HG03565 (cell line): ENCODE measurements at regions not wholly inside any gene's neighbourhood (a gene's known extent, or its start where the extent isn't known, plus 50 kb on each side); places are given as distances from the start of the nearest gene placed in this dataset.

ENCODE experiments used
- ATAC-seq: cut with Tn5 transposase; IDR thresholded peaks from one replicate; pipeline ENCODE4 v1.9.1; 2021; ENCODE audit warnings: mild to moderate bottlenecking, moderate library complexity; ENCODE audit not compliant: unreplicated experiment

DNA sequence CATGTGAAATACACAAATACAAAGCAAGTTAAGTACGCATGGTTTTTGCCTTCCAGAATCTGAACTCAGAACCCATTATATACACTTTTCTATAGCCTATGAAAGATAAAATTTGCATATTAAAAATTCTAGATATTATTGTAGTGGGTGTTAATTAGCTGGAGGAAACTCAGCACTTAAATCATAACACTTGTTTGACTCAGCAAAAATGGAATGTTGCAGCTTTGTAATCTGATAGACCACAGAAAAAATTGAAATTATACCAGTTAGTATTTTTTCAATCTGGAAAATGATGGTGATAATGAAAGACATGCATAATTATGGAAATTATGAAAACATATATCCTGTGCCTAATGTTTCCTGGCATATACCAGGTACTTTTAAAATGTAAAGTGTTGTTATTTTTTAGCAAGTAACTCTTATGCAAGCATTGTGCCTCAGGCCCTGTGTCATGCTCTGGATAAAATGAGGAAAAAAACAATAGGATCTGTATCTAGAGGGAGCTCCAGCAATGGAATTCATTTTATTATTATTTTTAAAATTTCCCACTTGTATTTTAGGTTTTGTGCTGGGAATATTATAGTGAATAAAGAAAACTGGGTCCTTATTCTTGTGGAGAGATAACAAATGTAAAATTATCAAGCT, 490.4 kb upstream of the SEMA3A start:
- no peak for ATAC-seq

- no peak for ATAC-seq
Measured at GRCh38 chr7:84682543-84682942, 488.0 kb upstream of the SEMA3A start.

- no peak for ATAC-seq
Measured at GRCh38 chr7:84678841-84679240, 484.3 kb upstream of the SEMA3A start.

GRCh38 chr7:84677117-84677732, 482.6 kb upstream of the SEMA3A start:
- no peak for ATAC-seq

- no peak for ATAC-seq
Measured at GRCh38 chr7:84675633-84676034, 481.0 kb upstream of the SEMA3A start.

GRCh38 chr7:84674236-84674913, 479.8 kb upstream of the SEMA3A start:
- ATAC-seq, result no peak

DNA sequence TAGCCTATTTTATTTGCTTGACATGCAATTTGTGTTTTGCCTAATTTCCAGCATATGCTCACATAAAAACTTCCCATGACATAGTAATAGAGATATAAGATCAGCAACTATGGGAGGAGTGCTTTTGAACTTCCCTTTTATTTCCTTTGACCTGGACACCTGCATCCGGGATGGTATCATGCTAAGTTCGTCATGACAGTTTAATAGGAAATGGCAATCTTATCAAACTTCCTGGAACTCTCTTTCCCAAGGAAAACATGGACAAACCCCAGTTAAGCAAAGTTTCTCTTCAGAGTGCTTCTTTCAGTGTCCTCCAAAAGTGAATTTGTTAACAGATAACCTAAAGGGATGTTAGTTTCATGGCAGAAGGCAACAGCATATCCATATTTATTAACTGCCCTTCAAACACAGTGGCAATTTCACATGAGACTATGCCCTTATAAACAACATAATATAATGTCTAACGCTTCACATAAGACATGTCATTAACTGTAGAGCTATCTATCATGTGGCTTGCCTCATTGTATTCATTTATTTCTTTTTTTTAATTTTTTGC, 474.7 kb upstream of the SEMA3A start:
- ATAC-seq, result no peak

DNA sequence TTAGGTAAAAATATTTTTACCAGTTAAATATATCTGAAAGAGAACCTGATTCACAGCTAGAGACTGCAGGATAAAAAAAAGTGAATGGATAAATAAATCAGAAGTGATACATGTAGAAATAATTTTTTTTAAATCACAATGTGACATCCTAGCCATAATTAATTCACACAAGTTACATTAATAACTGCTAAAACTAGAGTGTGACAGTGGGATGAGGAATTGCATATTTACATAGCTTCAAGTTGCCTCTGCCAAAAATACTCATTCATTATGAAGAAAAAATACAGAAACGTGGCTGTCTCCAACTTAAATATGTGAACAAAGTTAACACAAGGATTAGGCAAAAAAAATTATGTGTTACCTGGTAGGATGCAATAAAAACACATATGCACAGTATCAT, 473.5 kb upstream of the SEMA3A start:
- no peak for ATAC-seq

DNA sequence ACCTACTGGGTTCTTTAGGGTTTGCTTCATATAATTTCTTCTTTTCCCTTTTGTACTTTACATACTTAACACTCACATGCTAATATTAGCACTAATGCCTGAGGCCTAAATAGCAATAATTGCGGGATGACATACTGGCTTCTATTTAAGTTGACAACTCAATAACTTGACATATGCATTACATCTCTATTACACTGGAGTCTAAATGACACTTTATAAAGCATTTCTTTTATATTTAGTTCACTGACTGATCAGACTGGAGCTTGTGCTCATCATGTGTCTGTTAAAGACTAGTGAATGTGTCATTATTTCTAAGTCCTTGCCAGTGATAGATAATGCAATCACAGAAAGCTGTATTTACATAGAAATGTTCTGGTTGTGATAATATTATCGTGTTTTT, 472.1 kb upstream of the SEMA3A start:
- no peak for ATAC-seq

DNA sequence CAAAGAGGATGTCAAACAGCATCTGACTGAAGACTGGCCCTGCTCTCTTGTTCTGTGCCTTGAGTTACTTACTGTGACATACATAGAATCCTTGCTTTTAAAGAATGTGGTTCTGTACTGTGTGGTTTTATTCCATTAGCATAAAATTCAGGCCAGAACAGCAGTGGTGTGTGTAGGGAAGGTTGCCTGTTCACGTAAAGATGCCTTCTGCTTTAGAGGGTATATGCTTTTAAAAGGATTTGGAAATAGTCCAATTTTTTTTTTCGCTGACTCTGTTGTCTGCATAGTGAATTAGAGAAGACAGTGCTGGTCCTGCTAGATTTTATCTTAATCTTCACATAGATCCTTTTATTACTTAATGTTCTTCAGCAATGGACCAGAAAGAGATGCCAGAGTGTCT, 470.8 kb upstream of the SEMA3A start:
- no peak for ATAC-seq

DNA sequence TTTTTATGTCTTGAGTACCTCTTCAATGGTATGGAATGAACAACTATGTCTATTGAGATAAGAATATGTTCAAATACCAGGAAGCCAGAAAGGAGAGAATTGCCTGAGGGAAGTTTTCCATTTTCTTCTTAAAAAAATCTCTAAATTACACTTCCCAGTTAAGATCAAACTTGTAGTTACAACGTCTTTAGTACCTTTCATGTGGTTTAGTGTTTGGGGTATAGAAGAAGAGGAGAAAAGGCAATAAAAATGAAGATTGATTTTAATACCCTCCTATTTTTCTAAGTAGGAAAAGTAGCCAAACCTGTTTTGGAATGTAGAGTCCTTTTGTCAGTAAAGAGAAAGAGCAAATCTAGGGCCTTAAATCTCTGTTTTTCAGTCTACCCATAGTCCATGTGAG, 470.0 kb upstream of the SEMA3A start:
- ATAC-seq, result no peak

GRCh38 chr7:84663224-84663623, 468.6 kb upstream of the SEMA3A start:
- no peak for ATAC-seq

GRCh38 chr7:84658286-84658685, 463.7 kb upstream of the SEMA3A start:
- no peak for ATAC-seq

GRCh38 chr7:84654273-84654672, 459.7 kb upstream of the SEMA3A start:
- ATAC-seq, result no peak

- no peak for ATAC-seq
Measured at GRCh38 chr7:84651876-84652275, 457.3 kb upstream of the SEMA3A start.

DNA sequence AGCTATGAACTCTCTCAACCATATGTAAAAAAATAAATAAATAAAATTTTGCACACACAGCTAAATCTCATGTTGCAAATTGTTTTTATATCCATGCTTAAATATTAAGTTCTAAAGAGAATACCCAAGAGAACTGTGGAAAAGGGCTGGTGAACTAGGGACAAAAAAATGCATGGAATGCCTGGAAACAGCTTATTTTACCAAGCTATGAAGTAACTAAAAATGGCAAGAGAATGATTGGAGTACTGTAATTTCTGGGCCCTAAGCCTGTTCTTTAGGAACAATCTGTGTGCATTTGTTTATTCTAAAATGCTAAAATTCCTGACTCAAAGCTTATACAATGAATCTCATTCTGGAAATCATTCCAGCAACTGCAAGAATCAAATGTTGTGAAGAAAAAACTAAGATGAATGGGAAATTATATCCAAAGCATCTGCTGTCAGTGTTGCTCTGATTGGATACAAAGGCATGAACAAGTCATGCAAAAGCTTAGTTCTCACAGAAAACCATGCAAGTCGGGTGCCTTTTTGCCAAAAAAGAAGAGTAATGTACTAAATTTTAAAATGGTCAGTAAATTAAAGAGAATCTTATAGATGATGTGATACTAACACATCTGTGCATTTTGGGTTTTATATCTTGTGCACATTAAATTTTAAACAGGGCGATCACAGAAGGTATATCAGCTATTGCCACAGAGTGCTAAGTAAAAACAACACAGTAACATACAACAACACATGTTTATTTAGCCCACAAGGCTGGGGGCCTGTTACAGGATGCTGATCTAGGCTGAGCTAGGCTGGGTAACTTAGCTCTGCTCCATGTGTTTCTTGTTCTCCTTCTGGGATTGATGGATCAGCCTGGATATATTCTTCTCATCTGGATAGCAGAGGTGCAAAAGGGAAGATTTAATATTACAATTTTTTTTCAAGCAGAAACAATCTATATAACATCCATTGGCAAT, 453.5 kb upstream of the SEMA3A start:
- ATAC-seq, result no peak

DNA sequence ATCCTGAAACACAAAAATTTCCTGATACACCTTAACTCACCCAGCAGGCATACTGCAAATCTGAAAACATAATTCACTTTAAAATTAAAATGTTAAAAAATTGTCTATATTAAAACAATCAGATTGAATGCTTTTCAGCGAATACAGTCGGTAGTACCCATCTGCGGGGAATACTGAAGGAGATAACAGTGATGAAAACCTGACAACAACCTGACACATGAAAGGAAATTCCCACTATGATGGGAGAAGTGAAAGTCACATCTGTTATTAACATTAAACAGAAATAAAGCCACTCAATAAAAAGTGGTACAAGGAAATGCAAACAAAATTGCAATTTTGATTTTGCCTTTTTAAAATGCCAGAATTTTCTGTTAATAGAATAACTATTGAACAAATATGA, 448.0 kb upstream of the SEMA3A start:
- no peak for ATAC-seq

DNA sequence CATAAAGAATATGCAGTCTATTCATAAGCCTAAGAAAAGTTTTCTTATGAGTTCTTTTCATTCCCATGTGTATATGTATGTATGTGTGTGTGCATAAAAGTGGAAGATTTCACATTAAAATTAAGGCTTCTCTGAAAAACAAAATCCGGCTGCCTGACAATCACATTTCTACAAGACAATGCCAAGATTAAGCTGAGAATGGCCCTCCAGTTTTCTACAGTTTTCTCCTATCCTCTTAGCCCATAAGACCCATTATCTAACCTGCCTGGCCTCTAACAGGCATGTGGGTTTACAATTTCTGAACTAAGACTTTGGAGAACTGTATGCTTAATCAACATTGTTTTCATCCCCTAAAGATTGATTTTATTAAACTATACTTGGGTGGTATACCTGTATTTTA, 446.0 kb upstream of the SEMA3A start:
- ATAC-seq, result no peak

DNA sequence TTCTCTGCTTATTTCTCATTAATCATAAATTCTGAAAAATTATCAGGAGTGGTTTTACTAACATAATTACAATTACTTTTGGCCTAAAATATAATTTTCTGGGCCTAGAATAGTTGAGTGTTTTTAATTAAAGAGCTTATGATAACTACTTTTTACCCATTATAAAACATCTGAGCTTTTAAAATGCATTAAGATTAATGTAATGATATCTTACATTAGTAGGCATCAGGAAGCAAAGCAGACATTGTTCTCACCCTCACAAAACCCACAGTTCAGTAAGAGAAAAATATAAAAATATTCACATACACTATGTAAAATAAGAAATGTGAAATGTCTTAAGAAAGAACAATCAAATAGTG, 443.7 kb upstream of the SEMA3A start:
- no peak for ATAC-seq

DNA sequence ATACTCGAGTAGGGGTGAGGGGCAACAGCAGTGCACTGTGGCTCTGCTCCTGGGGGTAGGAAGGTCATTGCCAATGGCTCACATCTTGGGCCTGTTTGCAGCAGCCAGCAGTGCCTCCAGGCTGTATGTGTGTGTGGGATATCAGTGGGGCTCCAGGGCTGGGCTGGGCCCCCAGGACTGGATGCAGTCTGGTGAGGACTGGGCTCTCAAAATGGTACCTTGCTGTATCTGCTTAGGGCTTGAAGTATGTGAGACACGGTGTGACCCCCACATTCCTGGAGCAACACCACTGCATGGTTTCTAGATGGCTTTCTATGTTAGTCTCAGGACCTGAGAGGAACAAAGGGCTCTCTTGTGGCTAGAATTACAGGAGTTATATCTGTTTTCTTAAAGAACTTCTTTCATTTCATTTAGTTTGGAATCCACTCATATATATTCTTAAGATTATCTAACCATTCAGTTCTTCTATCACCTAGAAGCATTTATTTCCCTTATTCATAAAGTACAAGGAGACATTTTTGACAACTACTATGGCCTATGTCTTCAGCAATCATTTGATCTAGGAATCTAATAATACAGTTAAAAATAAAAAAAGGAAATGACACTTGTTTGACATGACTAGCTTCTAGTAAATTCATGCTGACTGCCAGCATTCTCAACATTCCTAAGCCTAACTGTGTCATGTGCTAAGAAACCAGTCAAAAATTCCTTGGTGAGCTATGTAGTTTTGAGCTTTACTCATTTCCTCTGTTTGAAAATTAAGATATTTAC, 443.2 kb upstream of the SEMA3A start:
- ATAC-seq, result no peak
